ENCODE measurements at regions not wholly inside any gene's neighbourhood (a gene's known extent, or its start where the extent isn't known, plus 50 kb on each side); places are given as distances from the start of the nearest gene placed in this dataset.

- DNase-seq, result no peak
These were observed 197.9 kb upstream of the FOXQ1 start for GRCh38 chr6:1113916-1114540.

- no peak for DNase-seq
These were observed 200.5 kb upstream of the FOXQ1 start for GRCh38 chr6:1111361-1111760.

- no peak for DNase-seq
These were observed 201.0 kb upstream of the FOXQ1 start for GRCh38 chr6:1110941-1111349.

GRCh38 chr6:1110164-1110563 lies 201.7 kb upstream of the FOXQ1 start:
- DNase-seq, result peak; percentile 41 to 87

- DNase-seq, result no peak
These were observed 202.8 kb upstream of the FOXQ1 start for GRCh38 chr6:1109134-1109533.

GRCh38 chr6:1108198-1108597 lies 203.7 kb upstream of the FOXQ1 start:
- DNase-seq, result no peak

GRCh38 chr6:1107578-1107977 lies 204.3 kb upstream of the FOXQ1 start:
- DNase-seq, result no peak

- no peak for DNase-seq
These were observed 206.0 kb upstream of the FOXQ1 start for GRCh38 chr6:1105833-1106400.

- DNase-seq, result no peak
These were observed 206.8 kb upstream of the FOXQ1 start for GRCh38 chr6:1104988-1105670.

- DNase-seq, result no peak
These were observed 207.8 kb upstream of the FOXQ1 start for GRCh38 chr6:1103945-1104623.

GRCh38 chr6:1103021-1103420 lies 208.9 kb upstream of the FOXQ1 start:
- peak; percentile 20 to 89 for DNase-seq

GRCh38 chr6:1100269-1100668 lies 211.6 kb upstream of the FOXQ1 start:
- no peak for DNase-seq

- no peak for DNase-seq
These were observed 212.6 kb upstream of the FOXQ1 start for GRCh38 chr6:1099264-1099663.

- DNase-seq, result no peak
These were observed 214.7 kb upstream of the FOXQ1 start for GRCh38 chr6:1096967-1097765.

- DNase-seq, result no peak
These were observed 217.6 kb upstream of the FOXQ1 start for GRCh38 chr6:1094306-1094705.

GRCh38 chr6:1091900-1092299 lies 220.0 kb upstream of the FOXQ1 start:
- no peak for DNase-seq

- no peak for DNase-seq
These were observed 222.0 kb upstream of the FOXQ1 start for GRCh38 chr6:1089859-1090258.

GRCh38 chr6:1088492-1089001 lies 223.4 kb upstream of the FOXQ1 start:
- DNase-seq, result no peak

GRCh38 chr6:1087154-1087843 lies 224.6 kb upstream of the FOXQ1 start:
- DNase-seq, result no peak

- DNase-seq, result no peak
These were observed 225.3 kb upstream of the FOXQ1 start for GRCh38 chr6:1086446-1087153.

- no peak for DNase-seq
These were observed 229.5 kb upstream of the FOXQ1 start for GRCh38 chr6:1082285-1082935.
